IMR-90 (cell line): ENCODE measurements at regions not wholly inside any gene's neighbourhood (a gene's known extent, or its start where the extent isn't known, plus 50 kb on each side); places are given as distances from the start of the nearest gene placed in this dataset.

Experiments used
- ATAC-seq: fragments of 200-7000 bp; cut with Tn5 transposase; 2 replicates; pipeline ENCODE4 v1.9.1; 2020; ENCODE audit warnings: low read depth, mild to moderate bottlenecking, moderate library complexity
- BruUV-seq: library from RNA; stranded (reverse); fragments of 400-500 nt; replicated peaks from 2 replicates; lab custom pipeline; 2021; lab: Mats Ljungman, UMichigan
- CTCF ChIA-PET: fragments of 300-600 bp; formaldehyde crosslinking; extraction: SDS; loops from one replicate; lab custom pipeline; 2021; ENCODE audit warnings: antibody characterized with exemption; lab: Yijun Ruan, JAX
- POLR2A ChIA-PET: fragments of 300-600 bp; sonication (Branson Sonifier 250); formaldehyde crosslinking; loops from one replicate; lab custom pipeline; 2022; ENCODE audit warnings: antibody characterized with exemption; ENCODE audit not compliant: unreplicated experiment; lab: Charles Lee
- DNase-seq: peaks from one replicate; pipeline ENCODE4 v3.0.0; 2013
- H2AFZ ChIP-seq: replicated peaks from 2 replicates; pipeline ENCODE3; 2013; ENCODE audit warnings: low read length, mild to moderate bottlenecking; ENCODE audit not compliant: poor library complexity
- H2AK5ac ChIP-seq: 2 replicates; pipeline ENCODE4 v1.6.1; 2013; ENCODE audit warnings: low read depth, low read length, inconsistent platforms
- H2AK9ac ChIP-seq: replicated peaks from 2 replicates; pipeline ENCODE3; 2013; ENCODE audit warnings: mild to moderate bottlenecking, low read depth, low read length, moderate library complexity; ENCODE audit not compliant: poor library complexity
- H2BK120ac ChIP-seq: 2 replicates; pipeline ENCODE4 v1.6.1; 2013; ENCODE audit warnings: low read depth, low read length, inconsistent platforms
- H2BK15ac ChIP-seq: 3 replicates; pipeline ENCODE4 v1.6.1; 2013; ENCODE audit warnings: low read depth, low read length, inconsistent platforms
- H2BK20ac ChIP-seq: 2 replicates; pipeline ENCODE4 v1.6.1; 2013; ENCODE audit warnings: low read depth, mild to moderate bottlenecking, inconsistent platforms, low read length, moderate library complexity
- H2BK5ac ChIP-seq: 2 replicates; pipeline ENCODE4 v1.6.1; 2013; ENCODE audit warnings: mild to moderate bottlenecking, low read depth, low read length, inconsistent platforms; ENCODE audit not compliant: poor library complexity, severe bottlenecking
- H3K14ac ChIP-seq: replicated peaks from 2 replicates; pipeline ENCODE4 v1.6.1; 2013; ENCODE audit warnings: low read depth, low read length, inconsistent platforms
- H3K18ac ChIP-seq: 2 replicates; pipeline ENCODE4 v1.6.1; 2013; ENCODE audit warnings: low read depth, low read length, control low read depth
- H3K23ac ChIP-seq: 2 replicates; pipeline ENCODE4 v1.6.1; 2013; ENCODE audit warnings: low read depth, low read length, inconsistent platforms
- H3K27ac ChIP-seq: 2 replicates; pipeline ENCODE4 v1.5.1; 2013; ENCODE audit warnings: mild to moderate bottlenecking, control low read depth, low read length; ENCODE audit not compliant: insufficient read depth
- H3K27me3 ChIP-seq: 2 replicates; pipeline ENCODE4 v1.6.1; 2013; ENCODE audit warnings: low read length; ENCODE audit not compliant: control insufficient read depth, insufficient read depth
- H3K36me3 ChIP-seq: 2 replicates; pipeline ENCODE4 v1.6.1; 2013; ENCODE audit warnings: low read length, mixed read lengths; ENCODE audit not compliant: control insufficient read depth, insufficient read depth
- H3K4ac ChIP-seq: 2 replicates; pipeline ENCODE4 v1.6.1; 2013; ENCODE audit warnings: low read depth, low read length, inconsistent platforms
- H3K4me1 ChIP-seq: 2 replicates; pipeline ENCODE4 v1.6.1; 2013; ENCODE audit warnings: low read length, mixed read lengths; ENCODE audit not compliant: control insufficient read depth, insufficient read depth
- H3K4me2 ChIP-seq: 2 replicates; pipeline ENCODE4 v1.6.1; 2013; ENCODE audit warnings: low read depth, mild to moderate bottlenecking, control low read depth, low read length, moderate library complexity
- H3K4me3 ChIP-seq: 2 replicates; pipeline ENCODE4 v1.5.1; 2013; ENCODE audit warnings: low read depth, mild to moderate bottlenecking, control low read depth, low read length, moderate library complexity; ENCODE audit not compliant: insufficient read depth
- H3K56ac ChIP-seq: 2 replicates; pipeline ENCODE4 v1.6.1; 2013; ENCODE audit warnings: low read length, inconsistent platforms; ENCODE audit not compliant: insufficient read depth; ENCODE audit errors: extremely low read depth
- H3K79me1 ChIP-seq, 2 experiments: 2 replicates each; pipeline ENCODE4 v1.6.1; 2013; ENCODE audit warnings: low read length in 2 of 2, inconsistent platforms in 1 of 2, low read depth in 1 of 2
- H3K9ac ChIP-seq: 2 replicates; pipeline ENCODE4 v1.6.1; 2013; ENCODE audit warnings: low read depth, low read length, control low read depth
- H3K9me1 ChIP-seq: 2 replicates; pipeline ENCODE4 v1.6.1; 2013; ENCODE audit warnings: low read length, inconsistent platforms; ENCODE audit not compliant: insufficient read depth
- H3K9me3 ChIP-seq: 2 replicates; pipeline ENCODE4 v1.6.1; 2013; ENCODE audit warnings: low read length; ENCODE audit not compliant: control insufficient read depth, insufficient read depth
- H4K20me1 ChIP-seq: 2 replicates; pipeline ENCODE4 v1.6.1; 2013; ENCODE audit warnings: low read length, inconsistent platforms; ENCODE audit not compliant: insufficient read depth
- H4K5ac ChIP-seq: 2 replicates; pipeline ENCODE4 v1.6.1; 2013; ENCODE audit warnings: mild to moderate bottlenecking, low read depth, low read length, control low read depth
- H4K8ac ChIP-seq, 2 experiments: 2 replicates each; pipeline ENCODE4 v1.6.1; 2013; ENCODE audit warnings: low read depth in 2 of 2, low read length in 2 of 2, control low read depth in 1 of 2, inconsistent platforms in 1 of 2
- H4K91ac ChIP-seq: 2 replicates; pipeline ENCODE4 v1.6.1; 2013; ENCODE audit warnings: low read depth, low read length, inconsistent platforms; ENCODE audit not compliant: insufficient read depth
- RCOR1 ChIP-seq: IDR thresholded peaks from 2 replicates; pipeline ENCODE4 v1.6.1; 2012; ENCODE audit warnings: mild to moderate bottlenecking, low read length, improper control_type of control experiment; ENCODE audit not compliant: insufficient replicate concordance
- WGBS, 2 experiments: methylation state at CpG; one replicate each; pipeline versions ENCODE4 v1.1.5 to v1.1.7; 2013; ENCODE audit warnings: missing lambda C conversion rate in 2 of 2; ENCODE audit not compliant: insufficient read length in 1 of 2; ENCODE audit errors: extremely low coverage in 2 of 2; 5-methylcytosine and 5-hydroxymethylcytosine counted together
- dilution Hi-C: fragments of 300-500 bp; cut with HindIII; formaldehyde crosslinking; loops from one replicate; pipeline ENCODE4 v1.14.3; 2018; ENCODE audit warnings: low sequenced_read_pairs; ENCODE audit not compliant: unreplicated experiment
- in situ Hi-C: fragments of 300-500 bp; cut with MboI; formaldehyde crosslinking; loops from 3 replicates; pipeline ENCODE4 v1.14.3; 2019; ENCODE audit warnings: low sequenced_read_pairs, inconsistent platforms, mixed read lengths
- intact Hi-C: fragments of 100-400 bp; cut with micrococcal nuclease; formaldehyde crosslinking; loops from 2 replicates; pipeline ENCODE4 v1.10.0; 2022

GRCh38 chr6:144350528-144350880, 65.4 kb downstream of the UTRN start:
- Histone ChIP-seq H2AFZ (no peak overlapping the region), H3K27ac (no peak overlapping the region), H3K4ac (no peak overlapping the region), H3K9me1 (peaks cover 19% of the 10 kb centered on the region), H2BK120ac (no peak overlapping the region), H3K4me1 (peaks cover 10% of the 10 kb centered on the region), H4K91ac (no peak overlapping the region), H3K27me3 (no peaks in the 10 kb centered on the region), H3K9me3 (no peaks in the 10 kb centered on the region), H3K14ac (no peak overlapping the region), H2BK5ac (no peak overlapping the region), H4K20me1 (peaks cover 10% of the 10 kb centered on the region; the same call in 1 of the 2 replicates), H2AK9ac (no peak overlapping the region), H4K5ac (no peak overlapping the region), H3K9ac (no peak overlapping the region), H3K56ac (no peak overlapping the region), H2AK5ac (no peak overlapping the region), H3K18ac (no peak overlapping the region), H2BK15ac (no peak overlapping the region), H3K4me3 (no peak overlapping the region), H3K79me1 (peaks cover 47 to 72% of the 10 kb centered on the region in 2 experiments), H4K8ac (no peak overlapping the region), H3K36me3 (no peaks in the 10 kb centered on the region), H2BK20ac (no peak overlapping the region), H3K4me2 (no peak overlapping the region), H3K23ac (no peak overlapping the region)
- no peak for TF ChIP-seq RCOR1
- dilution Hi-C loops (no loop called here), intact Hi-C loops (no loop called here), in situ Hi-C loops (no loop called here)
- CTCF ChIA-PET = no interaction called here
- no CpG with 5 or more reads among the region's 2 CpGs for WGBS, 2 experiments
- DNase-seq (no peak), ATAC-seq (no peak)
- no TSS peak for BruUV-seq
- POLR2A ChIA-PET = no interaction called here
